Liver (tissue), 3 donors: ENCODE measurements at regions not wholly inside any gene's neighbourhood (a gene's known extent, or its start where the extent isn't known, plus 50 kb on each side); places are given as distances from the start of the nearest gene placed in this dataset.

ENCODE experiments used
- ATF3 ChIP-seq: IDR thresholded peaks from 2 replicates; pipeline ENCODE4 v1.6.1; 2016; ENCODE audit warnings: antibody characterized with exemption
- CTCF ChIP-seq: fragments of 150-350 bp; IDR thresholded peaks from 2 replicates; pipeline ENCODE4 v1.5.1; 2017; ENCODE audit warnings: improper control_type of control experiment, low read depth, low read length; ENCODE audit not compliant: missing input control
- FOXA2 ChIP-seq: IDR thresholded peaks from 2 replicates; pipeline ENCODE4 v1.6.1; 2016; ENCODE audit warnings: antibody characterized with exemption
- NR2F2 ChIP-seq: IDR thresholded peaks from 2 replicates; pipeline ENCODE4 v1.6.1; 2016; ENCODE audit warnings: antibody characterized with exemption
- RAD21 ChIP-seq, 2 donors: IDR thresholded peaks; 2 replicates each; pipeline ENCODE4 v1.6.1; 2016; ENCODE audit warnings: antibody characterized with exemption in 2 of 2, mild to moderate bottlenecking in 2 of 2
- SP1 ChIP-seq: IDR thresholded peaks from 2 replicates; pipeline ENCODE4 v1.6.1; 2018; ENCODE audit warnings: antibody characterized with exemption, mild to moderate bottlenecking
- TAF1 ChIP-seq: conservative IDR thresholded peaks from 2 replicates; pipeline ENCODE4 v1.6.1; 2016; ENCODE audit warnings: antibody characterized with exemption, mild to moderate bottlenecking
- YY1 ChIP-seq: IDR thresholded peaks from 2 replicates; pipeline ENCODE4 v1.6.1; 2016; ENCODE audit warnings: antibody characterized with exemption, mild to moderate bottlenecking
- TF ChIP-seq, protein P1 (sequence below): IDR thresholded peaks from 2 replicates; pipeline ENCODE4 v1.6.1; 2016; ENCODE audit warnings: antibody characterized with exemption, mild to moderate bottlenecking
- TF ChIP-seq, protein P2 (sequence below): IDR thresholded peaks from 2 replicates; pipeline ENCODE4 v1.6.1; 2016; ENCODE audit warnings: antibody characterized with exemption
- TF ChIP-seq, protein P3 (sequence below): IDR thresholded peaks from 2 replicates; pipeline ENCODE4 v1.6.1; 2016; ENCODE audit warnings: antibody characterized with exemption
- donor health status: healthy.
- donor health status: healthy.

- TF ChIP-seq, protein P1, sequence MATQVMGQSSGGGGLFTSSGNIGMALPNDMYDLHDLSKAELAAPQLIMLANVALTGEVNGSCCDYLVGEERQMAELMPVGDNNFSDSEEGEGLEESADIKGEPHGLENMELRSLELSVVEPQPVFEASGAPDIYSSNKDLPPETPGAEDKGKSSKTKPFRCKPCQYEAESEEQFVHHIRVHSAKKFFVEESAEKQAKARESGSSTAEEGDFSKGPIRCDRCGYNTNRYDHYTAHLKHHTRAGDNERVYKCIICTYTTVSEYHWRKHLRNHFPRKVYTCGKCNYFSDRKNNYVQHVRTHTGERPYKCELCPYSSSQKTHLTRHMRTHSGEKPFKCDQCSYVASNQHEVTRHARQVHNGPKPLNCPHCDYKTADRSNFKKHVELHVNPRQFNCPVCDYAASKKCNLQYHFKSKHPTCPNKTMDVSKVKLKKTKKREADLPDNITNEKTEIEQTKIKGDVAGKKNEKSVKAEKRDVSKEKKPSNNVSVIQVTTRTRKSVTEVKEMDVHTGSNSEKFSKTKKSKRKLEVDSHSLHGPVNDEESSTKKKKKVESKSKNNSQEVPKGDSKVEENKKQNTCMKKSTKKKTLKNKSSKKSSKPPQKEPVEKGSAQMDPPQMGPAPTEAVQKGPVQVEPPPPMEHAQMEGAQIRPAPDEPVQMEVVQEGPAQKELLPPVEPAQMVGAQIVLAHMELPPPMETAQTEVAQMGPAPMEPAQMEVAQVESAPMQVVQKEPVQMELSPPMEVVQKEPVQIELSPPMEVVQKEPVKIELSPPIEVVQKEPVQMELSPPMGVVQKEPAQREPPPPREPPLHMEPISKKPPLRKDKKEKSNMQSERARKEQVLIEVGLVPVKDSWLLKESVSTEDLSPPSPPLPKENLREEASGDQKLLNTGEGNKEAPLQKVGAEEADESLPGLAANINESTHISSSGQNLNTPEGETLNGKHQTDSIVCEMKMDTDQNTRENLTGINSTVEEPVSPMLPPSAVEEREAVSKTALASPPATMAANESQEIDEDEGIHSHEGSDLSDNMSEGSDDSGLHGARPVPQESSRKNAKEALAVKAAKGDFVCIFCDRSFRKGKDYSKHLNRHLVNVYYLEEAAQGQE, result no peak
- TF ChIP-seq CTCF, result no peak
- TF ChIP-seq ATF3, result no peak
- TF ChIP-seq, protein P2, sequence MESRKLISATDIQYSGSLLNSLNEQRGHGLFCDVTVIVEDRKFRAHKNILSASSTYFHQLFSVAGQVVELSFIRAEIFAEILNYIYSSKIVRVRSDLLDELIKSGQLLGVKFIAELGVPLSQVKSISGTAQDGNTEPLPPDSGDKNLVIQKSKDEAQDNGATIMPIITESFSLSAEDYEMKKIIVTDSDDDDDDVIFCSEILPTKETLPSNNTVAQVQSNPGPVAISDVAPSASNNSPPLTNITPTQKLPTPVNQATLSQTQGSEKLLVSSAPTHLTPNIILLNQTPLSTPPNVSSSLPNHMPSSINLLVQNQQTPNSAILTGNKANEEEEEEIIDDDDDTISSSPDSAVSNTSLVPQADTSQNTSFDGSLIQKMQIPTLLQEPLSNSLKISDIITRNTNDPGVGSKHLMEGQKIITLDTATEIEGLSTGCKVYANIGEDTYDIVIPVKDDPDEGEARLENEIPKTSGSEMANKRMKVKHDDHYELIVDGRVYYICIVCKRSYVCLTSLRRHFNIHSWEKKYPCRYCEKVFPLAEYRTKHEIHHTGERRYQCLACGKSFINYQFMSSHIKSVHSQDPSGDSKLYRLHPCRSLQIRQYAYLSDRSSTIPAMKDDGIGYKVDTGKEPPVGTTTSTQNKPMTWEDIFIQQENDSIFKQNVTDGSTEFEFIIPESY, result no peak
- TF ChIP-seq FOXA2, result no peak
- no peak for TF ChIP-seq TAF1
- TF ChIP-seq YY1, result no peak
- TF ChIP-seq SP1, result no peak
- TF ChIP-seq RAD21 (IDR thresholded peaks at IDR 0.05), result no peak
- TF ChIP-seq, protein P3, sequence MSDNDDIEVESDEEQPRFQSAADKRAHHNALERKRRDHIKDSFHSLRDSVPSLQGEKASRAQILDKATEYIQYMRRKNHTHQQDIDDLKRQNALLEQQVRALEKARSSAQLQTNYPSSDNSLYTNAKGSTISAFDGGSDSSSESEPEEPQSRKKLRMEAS, result no peak
- TF ChIP-seq NR2F2, result no peak
Observed at GRCh38 chr10:3530346-3530745, 254.7 kb downstream of the KLF6 start.
